GM06990 (cell line): ENCODE measurements at regions not wholly inside any gene's neighbourhood (a gene's known extent, or its start where the extent isn't known, plus 50 kb on each side); places are given as distances from the start of the nearest gene placed in this dataset.

Experiments
- DNase-seq: peaks from one replicate; pipeline ENCODE4 v3.0.0-alpha.2; 2011; ENCODE audit not compliant: insufficient read length; ENCODE audit errors: extremely low read depth
- H3K27me3 ChIP-seq: replicated peaks from 2 replicates; pipeline ENCODE4 v1.6.0; 2011; ENCODE audit warnings: low read length; ENCODE audit not compliant: control insufficient read depth, insufficient read depth
- H3K36me3 ChIP-seq: 2 replicates; pipeline ENCODE4 v1.5.1; 2011; ENCODE audit warnings: low read length; ENCODE audit not compliant: control insufficient read depth, insufficient read depth
- H3K4me3 ChIP-seq: replicated peaks from 2 replicates; pipeline ENCODE4 v1.5.1; 2011; ENCODE audit warnings: low read depth, mild to moderate bottlenecking, control low read depth, low read length
- TF ChIP-seq, protein P1 (sequence below): IDR thresholded peaks from 2 replicates; pipeline ENCODE4 v1.5.1; 2011; ENCODE audit warnings: low read length, control low read depth, mild to moderate bottlenecking, inconsistent platforms; ENCODE audit not compliant: insufficient read depth, poor library complexity, severe bottlenecking

- no peaks in the 10 kb centered on the region for H3K36me3 ChIP-seq
- DNase-seq, result no peak
- TF ChIP-seq, protein P1, sequence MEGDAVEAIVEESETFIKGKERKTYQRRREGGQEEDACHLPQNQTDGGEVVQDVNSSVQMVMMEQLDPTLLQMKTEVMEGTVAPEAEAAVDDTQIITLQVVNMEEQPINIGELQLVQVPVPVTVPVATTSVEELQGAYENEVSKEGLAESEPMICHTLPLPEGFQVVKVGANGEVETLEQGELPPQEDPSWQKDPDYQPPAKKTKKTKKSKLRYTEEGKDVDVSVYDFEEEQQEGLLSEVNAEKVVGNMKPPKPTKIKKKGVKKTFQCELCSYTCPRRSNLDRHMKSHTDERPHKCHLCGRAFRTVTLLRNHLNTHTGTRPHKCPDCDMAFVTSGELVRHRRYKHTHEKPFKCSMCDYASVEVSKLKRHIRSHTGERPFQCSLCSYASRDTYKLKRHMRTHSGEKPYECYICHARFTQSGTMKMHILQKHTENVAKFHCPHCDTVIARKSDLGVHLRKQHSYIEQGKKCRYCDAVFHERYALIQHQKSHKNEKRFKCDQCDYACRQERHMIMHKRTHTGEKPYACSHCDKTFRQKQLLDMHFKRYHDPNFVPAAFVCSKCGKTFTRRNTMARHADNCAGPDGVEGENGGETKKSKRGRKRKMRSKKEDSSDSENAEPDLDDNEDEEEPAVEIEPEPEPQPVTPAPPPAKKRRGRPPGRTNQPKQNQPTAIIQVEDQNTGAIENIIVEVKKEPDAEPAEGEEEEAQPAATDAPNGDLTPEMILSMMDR, result no peak
- H3K27me3 ChIP-seq, result no peaks in the 10 kb centered on the region
- H3K4me3 ChIP-seq, result no peak overlapping the region
Measured at GRCh38 chr7:47215640-47216039, 366.3 kb downstream of the TNS3 start.

DNA sequence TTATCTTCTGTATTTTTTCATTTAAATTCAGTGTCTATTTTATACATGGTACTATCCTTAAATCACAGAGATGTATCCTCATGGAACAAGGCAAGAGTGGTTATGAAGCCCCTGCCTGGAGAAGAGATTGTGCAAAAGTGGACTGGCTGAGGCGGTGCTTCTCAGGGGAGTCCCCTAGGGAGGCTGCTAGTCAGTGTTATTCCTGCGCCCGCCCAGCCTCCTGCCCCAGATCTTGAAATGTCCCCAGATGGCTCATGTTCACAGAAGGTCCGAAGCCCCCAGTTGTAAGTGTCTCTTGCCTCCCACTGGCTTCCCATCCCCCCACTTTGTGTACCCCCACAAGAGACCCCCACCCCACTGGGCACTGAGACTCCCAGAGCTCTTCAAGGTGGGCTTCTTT, 366.9 kb downstream of the TNS3 start:
- Histone ChIP-seq H3K36me3 (no peaks in the 10 kb centered on the region), H3K27me3 (no peaks in the 10 kb centered on the region), H3K4me3 (no peak overlapping the region)
- no peak for DNase-seq
- TF ChIP-seq, protein P1, result no peak

GRCh38 chr7:47213276-47213675, 368.6 kb downstream of the TNS3 start:
- no peak overlapping the region for H3K4me3 ChIP-seq
- H3K36me3 ChIP-seq, result no peaks in the 10 kb centered on the region
- TF ChIP-seq, protein P1, result no peak
- H3K27me3 ChIP-seq, result no peaks in the 10 kb centered on the region
- DNase-seq, result no peak

DNA sequence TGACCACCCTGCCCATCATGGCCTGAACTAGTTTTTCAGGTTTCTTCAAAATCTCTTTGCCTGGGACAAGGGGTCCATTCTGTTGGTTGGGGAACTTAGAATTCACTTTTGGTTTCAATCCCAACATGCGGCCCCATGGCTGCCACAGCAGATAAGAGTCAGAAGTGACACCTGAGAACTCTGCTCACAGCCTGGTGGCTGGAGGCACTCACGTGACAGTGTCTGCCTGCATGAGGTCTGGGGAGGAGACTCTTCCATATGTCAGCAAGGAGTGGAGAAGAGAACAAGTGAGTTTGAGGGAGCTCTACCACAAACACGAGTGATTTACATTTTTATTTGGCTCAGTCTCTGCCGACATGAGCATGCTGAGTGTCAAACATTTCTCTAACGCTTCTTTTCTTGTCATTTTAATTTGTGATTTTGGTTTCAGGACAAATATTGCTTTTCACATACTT, 370.4 kb downstream of the TNS3 start:
- DNase-seq, result no peak
- H3K4me3 ChIP-seq, result no peak overlapping the region
- no peaks in the 10 kb centered on the region for H3K36me3 ChIP-seq
- TF ChIP-seq, protein P1, result no peak
- H3K27me3 ChIP-seq, result no peaks in the 10 kb centered on the region

- no peaks in the 10 kb centered on the region for H3K27me3 ChIP-seq
- no peaks in the 10 kb centered on the region for H3K36me3 ChIP-seq
- DNase-seq, result no peak
- TF ChIP-seq, protein P1, result no peak
- H3K4me3 ChIP-seq, result no peak overlapping the region
Measured at GRCh38 chr7:47210281-47210854, 371.5 kb downstream of the TNS3 start.

DNA sequence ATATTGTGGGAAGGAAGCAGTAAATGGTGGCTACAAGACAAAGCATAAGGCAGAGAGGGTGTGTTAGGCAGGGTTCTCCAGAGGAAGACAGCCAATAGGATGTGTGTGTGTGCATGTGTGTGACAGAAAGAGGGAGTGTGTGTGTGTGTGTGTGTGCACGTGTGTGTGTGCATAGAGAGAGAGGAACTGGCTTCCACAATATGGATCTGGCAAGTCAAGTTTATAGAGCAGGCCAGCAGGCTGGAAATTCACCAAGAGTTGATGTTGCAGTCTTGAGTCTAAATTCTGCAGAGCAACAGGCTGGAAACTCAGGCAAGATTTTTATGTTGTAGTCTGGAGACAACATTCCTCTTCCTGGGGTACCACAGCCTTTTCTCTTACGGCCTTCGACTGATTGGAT, 374.0 kb downstream of the TNS3 start:
- no peaks in the 10 kb centered on the region for H3K27me3 ChIP-seq
- DNase-seq, result no peak
- H3K4me3 ChIP-seq, result no peak overlapping the region
- TF ChIP-seq, protein P1, result no peak
- H3K36me3 ChIP-seq, result no peaks in the 10 kb centered on the region
